ENCODE measurements at regions not wholly inside any gene's neighbourhood (a gene's known extent, or its start where the extent isn't known, plus 50 kb on each side); places are given as distances from the start of the nearest gene placed in this dataset.

DNA sequence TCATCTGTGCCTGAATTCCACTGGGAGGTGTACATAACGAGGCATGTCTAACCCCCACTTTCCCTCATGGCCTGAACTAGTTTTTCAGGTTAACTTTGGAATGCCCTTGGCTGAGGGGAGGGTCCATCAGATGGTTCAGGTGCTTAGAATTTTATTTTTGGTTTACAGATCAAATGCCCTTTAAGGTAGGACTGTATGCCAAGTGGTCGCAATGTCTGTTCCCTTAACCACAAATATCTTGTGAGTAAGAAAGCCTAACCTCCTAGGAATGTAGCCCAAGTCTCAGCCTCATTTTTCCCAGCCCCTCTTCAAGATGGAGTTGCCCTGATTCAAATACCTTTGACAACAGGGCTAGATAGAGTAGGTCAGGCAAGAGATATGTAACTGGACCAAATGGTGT lies 78.4 kb downstream of the RNASET2 start:
- Histone ChIP-seq H3K4me2 (ENCODE audit: low read length) (no peak overlapping the region), H3K4me1 (ENCODE audit: insufficient read depth, low read length, severe bottlenecking) (no peaks in the 10 kb centered on the region), H3K9me2 (ENCODE audit: low read depth, low read length) (no peaks in the 10 kb centered on the region), H2AFZ (ENCODE audit: low read length) (no peak overlapping the region), H4K20me1 (ENCODE audit: insufficient read depth, low read length) (no peaks in the 10 kb centered on the region), H3K27me3 (ENCODE audit: insufficient read depth, low read length) (no peaks in the 10 kb centered on the region), H3K36me3 (ENCODE audit: insufficient read depth, low read length) (no peaks in the 10 kb centered on the region), H3K4me3 (ENCODE audit: low read depth, low read length, poor library complexity, severe bottlenecking) (no peak overlapping the region), H3K9me3 (ENCODE audit: low read length) (0 out of 2 replicates have a peak, but pooled peaks cover 2% of the 10 kb centered on the region), H3K27ac (ENCODE audit: low read depth, low read length, poor library complexity, severe bottlenecking) (no peak overlapping the region), H3F3A (ENCODE audit: insufficient read depth, low read length) (no peaks in the 10 kb centered on the region), H3K79me2 (ENCODE audit: insufficient read depth, low read length) (no peaks in the 10 kb centered on the region), H3K9ac (ENCODE audit: low read length) (no peak overlapping the region)
- no peak for TF ChIP-seq EZH2 (IDR thresholded peaks at IDR 0.05; ENCODE audit: borderline replicate concordance, low read length)
- TF ChIP-seq, protein P1, sequence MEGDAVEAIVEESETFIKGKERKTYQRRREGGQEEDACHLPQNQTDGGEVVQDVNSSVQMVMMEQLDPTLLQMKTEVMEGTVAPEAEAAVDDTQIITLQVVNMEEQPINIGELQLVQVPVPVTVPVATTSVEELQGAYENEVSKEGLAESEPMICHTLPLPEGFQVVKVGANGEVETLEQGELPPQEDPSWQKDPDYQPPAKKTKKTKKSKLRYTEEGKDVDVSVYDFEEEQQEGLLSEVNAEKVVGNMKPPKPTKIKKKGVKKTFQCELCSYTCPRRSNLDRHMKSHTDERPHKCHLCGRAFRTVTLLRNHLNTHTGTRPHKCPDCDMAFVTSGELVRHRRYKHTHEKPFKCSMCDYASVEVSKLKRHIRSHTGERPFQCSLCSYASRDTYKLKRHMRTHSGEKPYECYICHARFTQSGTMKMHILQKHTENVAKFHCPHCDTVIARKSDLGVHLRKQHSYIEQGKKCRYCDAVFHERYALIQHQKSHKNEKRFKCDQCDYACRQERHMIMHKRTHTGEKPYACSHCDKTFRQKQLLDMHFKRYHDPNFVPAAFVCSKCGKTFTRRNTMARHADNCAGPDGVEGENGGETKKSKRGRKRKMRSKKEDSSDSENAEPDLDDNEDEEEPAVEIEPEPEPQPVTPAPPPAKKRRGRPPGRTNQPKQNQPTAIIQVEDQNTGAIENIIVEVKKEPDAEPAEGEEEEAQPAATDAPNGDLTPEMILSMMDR (IDR thresholded peaks at IDR 0.05; ENCODE audit: low read length) = no peak

DNA sequence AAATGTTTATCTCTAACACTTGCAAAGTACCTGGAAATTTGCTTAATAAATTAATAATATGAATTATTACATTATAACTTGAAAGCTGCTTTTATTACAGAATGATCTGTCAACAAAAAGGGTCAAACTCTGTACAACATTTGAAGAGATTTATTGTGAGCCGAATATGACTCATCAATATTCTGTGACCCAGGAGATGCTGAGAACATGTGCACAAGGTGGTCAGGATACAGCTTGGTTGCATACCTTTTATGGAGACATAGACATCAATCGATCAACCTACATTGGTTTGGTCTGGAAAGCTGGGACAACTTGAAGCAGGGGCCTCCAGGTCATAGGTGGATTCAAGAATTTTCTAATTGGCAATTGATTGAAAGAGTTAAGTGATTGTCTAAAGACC lies 79.0 kb downstream of the RNASET2 start:
- no peaks in the 10 kb centered on the region for H3K9me2 ChIP-seq (ENCODE audit: low read depth, low read length)
- no peaks in the 10 kb centered on the region for H3K79me2 ChIP-seq (ENCODE audit: insufficient read depth, low read length)
- H3F3A ChIP-seq (ENCODE audit: insufficient read depth, low read length) = no peaks in the 10 kb centered on the region
- no peak overlapping the region for H3K4me3 ChIP-seq (ENCODE audit: low read depth, low read length, poor library complexity, severe bottlenecking)
- no peaks in the 10 kb centered on the region for H3K9me3 ChIP-seq (ENCODE audit: low read length)
- H3K36me3 ChIP-seq (ENCODE audit: insufficient read depth, low read length) = no peaks in the 10 kb centered on the region
- H3K27me3 ChIP-seq (ENCODE audit: insufficient read depth, low read length) = no peaks in the 10 kb centered on the region
- no peak overlapping the region for H3K27ac ChIP-seq (ENCODE audit: low read depth, low read length, poor library complexity, severe bottlenecking)
- no peak overlapping the region for H3K4me2 ChIP-seq (ENCODE audit: low read length)
- H3K4me1 ChIP-seq (ENCODE audit: insufficient read depth, low read length, severe bottlenecking) = no peaks in the 10 kb centered on the region
- H3K9ac ChIP-seq (ENCODE audit: low read length) = no peak overlapping the region
- H2AFZ ChIP-seq (ENCODE audit: low read length) = no peak overlapping the region
- no peaks in the 10 kb centered on the region for H4K20me1 ChIP-seq (ENCODE audit: insufficient read depth, low read length)
- no peak for TF ChIP-seq EZH2 (IDR thresholded peaks at IDR 0.05; ENCODE audit: borderline replicate concordance, low read length)
- TF ChIP-seq, protein P1 (IDR thresholded peaks at IDR 0.05; ENCODE audit: low read length) = no peak

DNA sequence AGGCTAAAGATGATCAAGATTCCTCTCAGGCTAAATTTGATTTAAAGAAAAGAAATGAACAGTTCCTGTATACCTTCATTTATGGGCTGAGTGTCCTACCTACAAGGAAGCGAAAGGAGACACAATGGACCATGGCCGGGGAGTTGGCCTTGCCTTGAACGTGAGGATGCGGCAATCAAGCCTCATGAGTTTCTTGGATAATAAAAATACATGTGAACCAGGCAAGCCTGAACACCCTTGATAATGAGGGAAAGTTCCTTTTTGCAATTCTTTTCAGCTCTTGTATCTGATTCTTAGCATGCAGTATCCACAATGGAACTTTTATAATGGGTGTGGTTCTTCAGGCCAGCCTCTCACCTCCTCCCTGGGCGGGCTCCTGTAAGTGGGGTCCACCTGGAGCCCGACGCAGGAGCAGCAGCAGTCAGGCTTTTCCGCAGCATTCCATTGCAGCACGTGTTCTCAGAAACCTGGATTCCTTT lies 83.8 kb downstream of the RNASET2 start:
- Histone ChIP-seq H4K20me1 (ENCODE audit: insufficient read depth, low read length) (no peaks in the 10 kb centered on the region), H3K79me2 (ENCODE audit: insufficient read depth, low read length) (no peaks in the 10 kb centered on the region), H3K27ac (ENCODE audit: low read depth, low read length, poor library complexity, severe bottlenecking) (no peak overlapping the region), H3K4me1 (ENCODE audit: insufficient read depth, low read length, severe bottlenecking) (no peaks in the 10 kb centered on the region), H3F3A (ENCODE audit: insufficient read depth, low read length) (no peaks in the 10 kb centered on the region), H3K36me3 (ENCODE audit: insufficient read depth, low read length) (no peaks in the 10 kb centered on the region), H2AFZ (ENCODE audit: low read length) (no peak overlapping the region), H3K9ac (ENCODE audit: low read length) (no peak overlapping the region), H3K4me2 (ENCODE audit: low read length) (no peak overlapping the region), H3K4me3 (ENCODE audit: low read depth, low read length, poor library complexity, severe bottlenecking) (no peak overlapping the region), H3K9me3 (ENCODE audit: low read length) (no peaks in the 10 kb centered on the region), H3K27me3 (ENCODE audit: insufficient read depth, low read length) (no peaks in the 10 kb centered on the region), H3K9me2 (ENCODE audit: low read depth, low read length) (no peaks in the 10 kb centered on the region)
- no peak for TF ChIP-seq EZH2 (IDR thresholded peaks at IDR 0.05; ENCODE audit: borderline replicate concordance, low read length)
- TF ChIP-seq, protein P1 (IDR thresholded peaks at IDR 0.05; ENCODE audit: low read length) = no peak

All from OCI-LY1 (cell line).